Motor neuron (in vitro differentiated cells): ENCODE measurements at regions not wholly inside any gene's neighbourhood (a gene's known extent, or its start where the extent isn't known, plus 50 kb on each side); places are given as distances from the start of the nearest gene placed in this dataset.

Experiments used
- ATAC-seq, 8 experiments: fragments of 200-7000 bp; cut with Tn5 transposase; replicated peaks in 6 of 8; 2 replicates each; pipeline ENCODE4 v1.8.0; 2021; ENCODE audit warnings: mild to moderate bottlenecking in 8 of 8, moderate library complexity in 8 of 8
- H3K27ac ChIP-seq, 2 donors: fragments of 250-450 bp; sonication (Bioruptor Pico); 2 replicates each; pipeline ENCODE4 v1.9.0; 2021; ENCODE audit warnings: antibody characterized with exemption in 2 of 2, mild to moderate bottlenecking in 2 of 2, moderate library complexity in 1 of 2
- H3K4me1 ChIP-seq, 2 donors: fragments of 250-450 bp; sonication (Bioruptor Pico); replicated peaks in 1 of 2; 2 replicates each; pipeline ENCODE4 v1.6.1; 2021; ENCODE audit warnings: antibody characterized with exemption in 2 of 2, mild to moderate bottlenecking in 2 of 2, moderate library complexity in 1 of 2
- H3K4me3 ChIP-seq, 5 donors: fragments of 250-450 bp; sonication (Bioruptor Pico); 2 replicates each; pipeline ENCODE4 v1.9.0; 2021; ENCODE audit warnings: antibody characterized with exemption in 5 of 5, mild to moderate bottlenecking in 5 of 5, moderate library complexity in 4 of 5
- WGBS, 10 experiments: fragments of 450-650 bp; shearing (Covaris generic); methylation state at CpG; one replicate each; pipeline ENCODE4 v1.0.0; 2022; 5-methylcytosine and 5-hydroxymethylcytosine counted together
- in situ Hi-C, 9 experiments: fragments of 400-800 bp; cut with MboI; loops; one replicate each; pipeline ENCODE4 v1.15.0; 2021; ENCODE audit warnings: low sequenced_read_pairs in 9 of 9, low pct_unique_long_range_greater_than_20kb in 2 of 9; ENCODE audit not compliant: unreplicated experiment in 9 of 9

DNA sequence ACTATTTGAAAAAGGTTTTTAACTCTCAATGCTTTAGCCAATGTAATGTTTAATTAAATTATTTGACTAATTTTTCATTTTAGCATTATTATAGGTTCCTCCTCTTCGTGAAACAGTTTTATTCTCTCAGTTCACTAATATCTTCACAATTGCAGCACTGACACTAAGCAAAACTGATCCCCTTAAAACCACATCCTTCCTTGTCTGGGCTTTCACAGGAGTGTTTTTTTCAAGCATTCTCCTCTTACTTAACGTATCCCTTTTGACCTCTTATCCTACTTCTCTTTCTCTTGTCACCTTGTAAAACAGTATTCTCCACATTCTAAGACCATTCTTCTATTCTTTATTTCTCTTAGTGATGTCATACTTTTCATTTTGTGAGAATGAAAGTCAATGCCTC is 112.8 kb downstream of the DSC3 start:
- 4 to 83% (median 68%) methylated on average over 1 to 2 of the region's 2 CpGs for WGBS, 10 experiments
- ATAC-seq = no peak
- Histone ChIP-seq H3K4me1 (no peaks in the 10 kb centered on the region), H3K4me3 (no peak overlapping the region), H3K27ac (no peak overlapping the region)
- in situ Hi-C loops = no loop called here

DNA sequence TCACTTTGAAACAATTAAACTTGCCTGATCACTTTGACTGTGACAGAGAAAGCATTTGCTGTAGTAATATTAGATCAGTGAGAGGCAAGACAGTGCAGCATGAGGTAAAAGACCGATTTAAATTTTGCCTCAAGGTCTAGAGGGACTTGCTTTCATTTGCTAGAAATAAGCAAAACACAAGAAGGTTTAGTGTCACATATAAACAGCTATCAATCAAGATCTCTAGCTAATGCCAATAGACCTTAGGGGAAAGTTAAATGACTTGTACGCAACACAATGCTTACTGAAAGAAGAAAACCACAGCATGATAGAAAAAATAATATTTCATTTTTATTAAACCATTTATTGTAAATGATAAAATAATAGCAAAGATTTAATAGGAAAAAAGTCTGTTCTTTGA is 113.5 kb downstream of the DSC3 start:
- Histone ChIP-seq H3K4me1 (no peaks in the 10 kb centered on the region), H3K27ac (no peak overlapping the region), H3K4me3 (no peak overlapping the region)
- ATAC-seq = no peak
- in situ Hi-C loops = no loop called here
- 17 to 100% (median 78%) methylated on average over 1 to 2 of the region's 2 CpGs; no CpG with 5 or more reads in 1 of the 10 experiments for WGBS, 10 experiments

DNA sequence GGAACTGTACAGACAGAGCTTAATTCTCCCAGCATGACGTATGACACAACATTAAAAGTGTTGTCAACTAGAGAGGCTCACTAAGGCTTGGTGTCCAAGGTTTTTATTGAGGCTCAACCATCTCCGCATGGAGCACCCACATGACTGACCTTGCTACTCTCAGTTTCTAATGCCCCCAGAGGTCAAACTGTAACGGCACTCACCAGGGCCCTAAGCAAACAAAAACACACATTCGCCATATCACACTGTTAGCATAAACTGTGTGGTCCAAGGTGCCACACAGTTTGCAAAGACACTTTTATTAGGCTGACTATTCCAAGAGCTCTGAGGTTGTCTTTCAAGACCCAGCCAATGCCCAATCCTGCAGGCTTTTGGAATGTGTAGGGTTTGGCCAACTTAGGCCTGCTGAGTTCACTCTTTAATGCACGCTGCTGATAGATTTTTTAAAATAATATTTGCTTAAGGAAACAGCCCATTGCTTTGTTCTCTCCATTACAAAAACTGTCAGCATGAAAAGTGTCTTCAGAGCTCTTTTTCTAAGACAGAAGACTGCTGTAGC is 114.9 kb downstream of the DSC3 start:
- WGBS, 10 experiments = 0 to 100% (median 73%) methylated on average over 2 to 5 of the region's 5 CpGs; no CpG with 5 or more reads in 1 of the 10 experiments
- Histone ChIP-seq H3K4me3 (no peak overlapping the region), H3K4me1 (no peaks in the 10 kb centered on the region), H3K27ac (no peak overlapping the region)
- in situ Hi-C loops = no loop called here
- no peak for ATAC-seq

DNA sequence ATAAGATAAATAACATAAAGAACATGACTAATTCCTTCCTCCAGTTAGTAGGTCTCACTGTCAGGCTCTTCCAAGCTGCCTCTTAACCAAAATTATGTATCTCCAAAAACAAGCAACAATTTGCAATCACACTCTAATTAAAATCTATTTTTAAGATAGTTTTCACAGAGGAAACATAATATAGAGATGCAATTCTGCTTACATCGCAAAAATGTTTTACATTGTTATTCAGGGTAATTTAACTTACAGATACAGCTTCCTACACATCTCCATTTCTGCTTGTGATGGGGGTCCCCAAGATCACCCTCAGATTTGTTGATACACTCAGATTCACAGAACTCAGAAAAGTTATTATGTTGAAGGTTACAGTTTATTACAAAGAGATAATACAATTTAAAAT is 115.5 kb downstream of the DSC3 start:
- WGBS, 10 experiments = 0 to 100% (median 69%) methylated on average over 1 of the region's 1 CpG; no CpG with 5 or more reads in 6 of the 10 experiments
- H3K27ac ChIP-seq = no peak overlapping the region
- in situ Hi-C loops = no loop called here
- H3K4me1 ChIP-seq = no peaks in the 10 kb centered on the region
- H3K4me3 ChIP-seq = no peak overlapping the region
- ATAC-seq = no peak

DNA sequence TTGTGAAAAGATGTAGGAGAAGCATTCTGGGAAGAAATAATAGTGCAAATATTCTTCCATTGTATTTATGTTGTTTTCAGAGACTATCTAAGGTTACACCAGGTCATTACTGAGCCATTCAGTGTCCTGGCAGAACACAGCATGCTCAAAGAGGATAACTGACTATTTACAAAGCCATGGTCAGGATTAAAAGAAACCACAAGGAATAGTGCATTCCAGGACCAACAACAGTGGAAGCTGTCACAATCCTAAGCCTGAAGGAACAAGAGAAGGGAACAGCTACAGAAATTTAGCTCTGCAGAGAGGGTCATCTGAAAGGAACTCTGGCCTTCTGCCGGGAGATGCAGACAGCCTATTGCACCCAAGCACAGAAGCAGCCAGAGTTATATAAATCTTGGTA is 116.7 kb downstream of the DSC3 start:
- H3K27ac ChIP-seq = no peak overlapping the region
- H3K4me1 ChIP-seq = no peaks in the 10 kb centered on the region
- H3K4me3 ChIP-seq = no peak overlapping the region
- 0 to 100% (median 75%) methylated on average over 1 of the region's 1 CpG; no CpG with 5 or more reads in 4 of the 10 experiments for WGBS, 10 experiments
- in situ Hi-C loops = no loop called here
- ATAC-seq = no peak

DNA sequence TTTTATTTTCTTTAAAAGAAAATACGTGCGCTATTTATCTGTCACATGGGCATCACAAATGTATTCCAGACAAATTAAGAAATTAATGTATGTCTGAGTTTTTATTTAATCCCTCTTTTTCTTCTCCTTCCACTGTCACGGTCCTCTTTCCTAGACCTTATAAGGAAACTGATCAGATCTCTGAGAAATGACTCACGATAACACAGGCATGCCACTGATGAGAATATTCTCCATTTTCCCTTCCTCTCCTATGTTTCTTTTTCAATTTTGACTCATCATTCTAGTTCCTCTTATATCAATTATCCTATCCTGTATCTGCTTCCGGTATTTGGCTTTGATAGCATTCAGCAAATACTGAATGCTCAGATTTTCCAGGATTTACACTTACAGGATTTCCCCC is 121.8 kb downstream of the DSC3 start:
- in situ Hi-C loops = loop anchor here in 1 of 9 experiments (25.0 kb wide), 1 partner anchor 108 kb away; no protein-coding TSS in a partner anchor

DNA sequence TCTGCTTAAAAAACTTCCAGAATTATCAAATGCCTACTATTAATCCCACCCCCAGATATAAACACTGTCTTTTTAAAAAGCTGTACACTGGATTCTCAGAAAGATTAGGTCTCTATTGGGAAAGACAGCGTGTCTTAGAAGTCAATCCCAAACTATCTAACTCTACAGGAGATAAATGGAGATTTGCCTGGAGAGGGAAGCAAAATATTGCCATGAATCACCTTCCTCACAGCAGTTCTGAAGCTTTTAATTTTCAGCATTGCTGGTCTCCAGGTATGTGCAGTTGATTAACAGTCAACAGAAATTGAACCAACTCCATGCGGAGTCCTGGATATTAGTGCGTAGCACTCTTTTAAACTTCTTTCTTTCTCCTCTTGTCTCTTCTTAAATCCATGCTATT is 122.2 kb downstream of the DSC3 start:
- no peaks in the 10 kb centered on the region for H3K4me1 ChIP-seq
- H3K4me3 ChIP-seq = no peak overlapping the region
- peak in 1 of 8 experiments; percentile 13 for ATAC-seq
- WGBS, 10 experiments = 0 to 100% (median 89%) methylated on average over 1 to 3 of the region's 3 CpGs
- H3K27ac ChIP-seq = no peak overlapping the region
- in situ Hi-C loops = loop anchor here in 1 of 9 experiments (25.0 kb wide), 1 partner anchor 108 kb away; no protein-coding TSS in a partner anchor

More for the DNA sequence above, 121.8 kb downstream of the DSC3 start:
- no peak for ATAC-seq
- WGBS, 10 experiments = 20 to 100% (median 76%) methylated on average over 3 to 5 of the region's 5 CpGs
- Histone ChIP-seq H3K27ac (no peak overlapping the region), H3K4me1 (no peaks in the 10 kb centered on the region), H3K4me3 (no peak overlapping the region)

DNA sequence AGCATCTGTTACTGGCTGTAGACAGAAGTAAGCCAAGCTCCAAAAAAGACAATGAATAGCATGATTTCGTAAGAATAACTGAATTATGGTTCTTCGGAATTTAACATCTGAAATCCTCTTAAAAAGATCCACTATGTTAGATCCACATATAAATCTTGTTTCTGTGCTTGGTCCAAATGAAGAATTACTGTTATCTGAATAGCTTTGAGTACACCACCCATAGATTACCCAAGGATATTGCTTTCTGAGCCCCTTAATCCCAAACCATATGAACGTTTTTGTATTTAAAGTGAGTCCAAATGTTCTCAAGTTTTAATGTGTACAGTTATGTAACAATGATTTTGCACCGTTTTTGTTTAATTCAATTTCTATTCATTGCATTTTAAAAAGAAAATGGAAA is 124.9 kb downstream of the DSC3 start:
- Histone ChIP-seq H3K27ac (no peak overlapping the region), H3K4me1 (no peaks in the 10 kb centered on the region), H3K4me3 (no peak overlapping the region)
- in situ Hi-C loops = loop anchor here in 1 of 9 experiments (25.0 kb wide), 1 partner anchor 105 kb away; no protein-coding TSS in a partner anchor
- WGBS, 10 experiments = 0 to 90% (median 42%) methylated on average over 1 to 4 of the region's 4 CpGs
- ATAC-seq = no peak

DNA sequence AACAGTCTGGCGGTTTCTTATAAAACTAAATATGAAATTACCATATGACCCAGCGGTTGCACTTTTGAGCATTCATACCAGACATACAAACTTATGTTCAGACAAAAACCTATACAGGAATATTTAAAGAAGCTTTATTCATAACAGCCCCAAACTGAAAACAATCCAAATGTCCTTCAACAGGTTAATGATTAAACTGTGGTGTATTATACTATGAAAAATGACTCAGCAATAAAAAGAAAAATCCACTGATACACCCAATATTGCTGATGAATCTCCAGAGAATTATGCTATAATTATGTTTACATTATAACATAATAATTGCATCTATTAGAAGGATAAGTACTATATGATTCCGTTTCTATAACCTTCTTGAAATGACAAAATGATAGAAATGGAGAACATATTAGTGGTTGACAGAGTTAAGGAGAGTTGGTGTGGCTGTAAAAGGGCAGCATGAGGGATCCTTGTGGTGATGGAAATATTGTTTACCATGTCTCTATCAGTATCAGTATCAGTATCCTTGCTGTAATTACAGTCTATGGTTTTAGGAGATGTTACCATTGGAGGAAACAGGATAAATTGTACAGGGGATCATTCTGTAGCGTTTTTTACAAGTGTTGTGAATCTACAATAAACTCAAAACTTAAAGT is 127.1 kb downstream of the DSC3 start:
- WGBS, 10 experiments = 4 to 97% (median 90%) methylated on average over 2 to 4 of the region's 4 CpGs; no CpG with 5 or more reads in 1 of the 10 experiments
- Histone ChIP-seq H3K27ac (no peak overlapping the region), H3K4me3 (no peak overlapping the region), H3K4me1 (no peaks in the 10 kb centered on the region)
- in situ Hi-C loops = loop anchor here in 1 of 9 experiments (25.0 kb wide), 1 partner anchor 103 kb away; no protein-coding TSS in a partner anchor
- no peak for ATAC-seq

DNA sequence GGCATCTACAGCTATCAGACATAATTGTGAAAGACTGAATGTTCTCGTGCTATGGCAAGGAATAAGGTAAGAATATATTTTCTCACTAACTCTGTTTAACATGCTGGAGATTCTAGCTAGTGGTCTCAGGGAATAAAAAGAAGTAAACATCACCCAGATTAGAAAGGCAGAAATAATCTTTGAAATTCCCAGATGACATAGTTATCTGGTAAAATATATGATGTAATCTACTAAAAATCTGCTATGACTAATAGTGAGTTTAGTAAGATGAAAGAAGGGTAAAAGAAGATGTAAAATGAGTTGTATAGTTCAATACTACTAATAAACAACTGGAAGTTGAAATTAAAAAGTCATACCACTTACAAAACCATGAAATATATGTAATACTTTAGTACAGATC is 134.2 kb downstream of the DSC3 start:
- H3K4me3 ChIP-seq = no peak overlapping the region
- no peak overlapping the region for H3K27ac ChIP-seq
- in situ Hi-C loops = loop anchor here in 1 of 9 experiments (25.0 kb wide), 1 partner anchor 96 kb away; no protein-coding TSS in a partner anchor
- 0 to 94% (median 60%) methylated on average over 1 of the region's 1 CpG; no CpG with 5 or more reads in 1 of the 10 experiments for WGBS, 10 experiments
- ATAC-seq = no peak
- H3K4me1 ChIP-seq = no peaks in the 10 kb centered on the region

DNA sequence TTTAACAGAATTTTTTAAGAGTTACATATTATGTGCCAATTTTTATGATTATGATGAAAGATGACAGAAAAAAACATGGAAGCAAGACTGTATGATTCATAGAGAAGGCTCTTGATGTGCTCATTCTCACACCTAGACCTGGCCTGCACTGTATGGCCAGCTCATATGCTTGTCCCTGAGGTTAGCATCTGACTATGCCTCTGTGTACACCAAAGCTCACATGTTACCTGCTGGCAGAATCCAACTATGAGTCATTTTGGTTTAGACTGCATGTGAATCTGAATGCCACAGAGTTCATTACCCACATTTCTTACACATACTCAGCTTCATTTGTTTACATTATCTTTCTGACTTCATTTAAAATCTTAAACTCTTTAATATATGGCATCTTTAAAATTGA is 139.0 kb downstream of the DSC3 start:
- ATAC-seq = peak in 1 of 8 experiments; percentile 35
- in situ Hi-C loops = loop anchor here in 1 of 9 experiments (25.0 kb wide), 1 partner anchor 91 kb away; no protein-coding TSS in a partner anchor
- H3K4me3 ChIP-seq = no peak overlapping the region

DNA sequence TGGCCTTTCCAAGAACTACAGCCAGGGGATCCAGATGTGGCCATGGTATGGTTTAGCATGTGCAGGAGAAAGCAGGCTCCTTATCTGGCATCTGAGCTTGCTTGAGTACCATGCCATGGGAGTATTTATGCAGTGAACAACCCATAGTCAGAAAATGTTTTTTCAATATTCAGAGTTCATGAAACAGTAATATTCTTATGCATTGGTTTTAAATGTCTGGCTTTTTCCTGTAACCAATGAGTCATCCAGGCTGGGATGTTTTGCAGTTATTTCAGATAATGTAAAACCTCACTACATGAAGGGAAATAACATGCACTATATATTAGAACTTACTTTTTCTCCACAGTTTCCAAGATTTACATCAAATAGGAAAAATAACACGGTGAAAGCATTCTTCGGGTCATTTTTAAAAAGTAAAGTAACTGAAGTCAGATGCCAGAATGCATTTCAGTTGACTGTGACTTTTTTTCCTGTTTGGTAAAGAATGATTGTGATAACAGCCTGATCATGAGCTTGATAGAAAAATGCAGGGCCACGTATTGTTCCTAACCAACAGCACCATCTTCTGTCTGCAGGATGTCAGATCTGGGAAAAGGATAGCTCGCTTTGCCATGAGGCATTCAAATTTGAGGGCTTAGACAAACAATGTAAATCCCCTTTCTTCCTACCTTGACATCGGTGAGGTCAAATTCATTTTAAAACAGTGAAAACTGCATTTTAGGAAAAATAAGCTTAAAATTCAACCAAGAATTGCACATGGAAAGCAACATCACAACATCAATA is 152.8 kb downstream of the DSC3 start:
- in situ Hi-C loops = loop anchor here in 1 of 9 experiments (25.0 kb wide), 1 partner anchor 1002 kb away; no protein-coding TSS in a partner anchor
- WGBS, 10 experiments = 0 to 72% (median 40%) methylated on average over 2 to 5 of the region's 5 CpGs
- Histone ChIP-seq H3K27ac (no peak overlapping the region), H3K4me3 (no peak overlapping the region), H3K4me1 (peaks cover 0 to 10% of the 10 kb centered on the region in 2 donors)
- ATAC-seq = peak; percentile 39 to 82 (median 68)

More for the DNA sequence above, 139.0 kb downstream of the DSC3 start:
- H3K27ac ChIP-seq = no peak overlapping the region
- no peaks in the 10 kb centered on the region for H3K4me1 ChIP-seq

DNA sequence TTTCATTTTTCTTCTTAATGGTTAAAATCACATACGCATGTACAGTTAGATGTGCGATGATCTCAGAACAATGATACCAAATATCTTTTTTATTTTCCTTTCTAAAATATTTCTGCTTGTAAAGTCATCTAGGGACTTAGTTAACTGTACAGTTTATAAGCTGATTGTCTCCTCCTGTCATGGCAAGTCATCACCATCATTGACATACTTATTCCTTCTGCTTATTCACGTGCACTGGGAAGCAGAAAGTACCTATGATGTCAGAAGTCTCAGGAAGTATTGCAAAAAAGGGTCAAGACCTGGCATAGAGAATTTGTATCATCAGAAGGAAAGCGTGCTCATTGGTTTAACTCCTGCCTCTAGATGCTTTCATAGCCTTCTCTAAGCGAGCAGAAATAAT is 154.2 kb downstream of the DSC3 start:
- no peak overlapping the region for H3K27ac ChIP-seq
- peaks cover 0 to 3% of the 10 kb centered on the region in 2 donors for H3K4me1 ChIP-seq
- H3K4me3 ChIP-seq = no peak overlapping the region
- in situ Hi-C loops = loop anchor here in 1 of 9 experiments (25.0 kb wide), 1 partner anchor 1001 kb away; no protein-coding TSS in a partner anchor
- ATAC-seq = no peak
- 25 to 100% (median 88%) methylated on average over 2 to 5 of the region's 5 CpGs for WGBS, 10 experiments
